ENCODE measurements at regions not wholly inside any gene's neighbourhood (a gene's known extent, or its start where the extent isn't known, plus 50 kb on each side); places are given as distances from the start of the nearest gene placed in this dataset.

- TF ChIP-seq POLR2AphosphoS5 (IDR thresholded peaks at IDR 0.05; ENCODE audit: control insufficient read depth, insufficient read depth, low read depth, low read length) (no peak), MAZ (CRISPR knock-in tag; conservative IDR thresholded peaks at IDR 0.05 in 1 of 2, IDR thresholded peaks at IDR 0.05 in 1 of 2) (no peak), ZNF3 (CRISPR knock-in tag; IDR thresholded peaks at IDR 0.05) (no peak), CTCF (IDR thresholded peaks at IDR 0.05 in 2 of 3, conservative IDR thresholded peaks at IDR 0.05 in 1 of 3; ENCODE audit: insufficient read depth in 2 of 3, low read depth in 1 of 3, low read length in 3 of 3) (no peak), KLF10 (CRISPR knock-in tag; IDR thresholded peaks at IDR 0.05) (no peak)
Measured at GRCh38 chr20:51237791-51238190, 214.9 kb upstream of the KCNG1 start.

All from K562 (cell line).